Mucosa of descending colon (tissue), 3 donors: ENCODE measurements at regions not wholly inside any gene's neighbourhood (a gene's known extent, or its start where the extent isn't known, plus 50 kb on each side); places are given as distances from the start of the nearest gene placed in this dataset.
"Not testable (repeated sequence)": the region's sequence is repeated elsewhere in the genome, so short reads cannot be mapped to it uniquely, and the experiment has no call there.

Source experiments
- ATAC-seq: fragments of 200-7000 bp; cut with Tn5 transposase; one replicate; pipeline ENCODE4 v1.9.1; 2020; ENCODE audit warnings: mild to moderate bottlenecking, moderate library complexity
- DNase-seq, 3 donors: peaks; one replicate each; pipeline ENCODE4 v3.0.0-alpha.2; 2020
- H3K36me3 ChIP-seq: fragments of 200-600 bp; one replicate; pipeline ENCODE4 v1.8.0; 2021; ENCODE audit warnings: low read depth, mild to moderate bottlenecking
- H3K4me1 ChIP-seq: fragments of 200-600 bp; one replicate; pipeline ENCODE4 v1.8.0; 2021; ENCODE audit warnings: low read depth, mild to moderate bottlenecking
- H3K4me3 ChIP-seq: fragments of 200-600 bp; one replicate; pipeline ENCODE4 v1.8.0; 2021; ENCODE audit warnings: mild to moderate bottlenecking
- H3K9me3 ChIP-seq: fragments of 200-600 bp; one replicate; pipeline ENCODE4 v1.8.0; 2021; ENCODE audit warnings: mild to moderate bottlenecking
- CTCF ChIP-seq: fragments of 200-600 bp; IDR thresholded peaks from one replicate; pipeline ENCODE4 v1.8.0; 2022; ENCODE audit warnings: antibody characterized with exemption, mild to moderate bottlenecking
- intact Hi-C, 2 donors: fragments of 100-400 bp; cut with DNase I in 1 of 2; cut with micrococcal nuclease in 1 of 2; formaldehyde crosslinking; loops; one replicate each; pipeline versions ENCODE4 v1.11.0 to v1.11.1; 2022; cut with DNase I, micrococcal nuclease
- donor health status: DM: no; HTN: no; CAD: no; lungs with moderate emphysema.
- donor health status: DM: no; HTN: no; CAD: no.
- donor health status: DM: no; HTN: yes; CAD: no.

DNA sequence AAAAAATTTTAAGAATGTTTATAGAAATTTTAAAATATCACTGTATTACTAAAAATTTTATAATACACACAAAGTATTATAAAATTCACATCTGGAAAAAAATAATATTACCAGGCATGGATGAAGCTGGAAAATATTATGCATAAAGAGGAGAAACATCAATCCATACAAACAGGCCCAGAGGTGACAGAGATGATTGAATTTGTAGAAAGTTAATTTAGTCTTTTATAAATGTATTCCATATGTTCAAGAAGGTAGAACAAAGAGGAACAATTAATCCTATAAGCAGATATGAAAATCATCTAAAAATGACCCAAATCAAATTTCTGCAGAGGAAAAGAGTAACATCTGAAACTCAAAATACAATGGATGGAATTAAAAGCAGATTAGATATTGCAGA lies 605.2 kb upstream of the CELF4 start:
- intact Hi-C loops, result no loop called here
- peaks cover 9% of the 10 kb centered on the region for H3K9me3 ChIP-seq
- DNase-seq (no peak), ATAC-seq (no peak)
- H3K4me1 ChIP-seq, result no peaks in the 10 kb centered on the region
- no peak overlapping the region for H3K4me3 ChIP-seq
- no peak for TF ChIP-seq CTCF
- H3K36me3 ChIP-seq, result no peaks in the 10 kb centered on the region

- H3K4me3 ChIP-seq, result no peak overlapping the region
- ATAC-seq, result no peak
- DNase-seq, result no peak
- peaks cover 25% of the 10 kb centered on the region for H3K9me3 ChIP-seq
- intact Hi-C loops, result no loop called here
- no peaks in the 10 kb centered on the region for H3K4me1 ChIP-seq
- no peak for TF ChIP-seq CTCF
- no peaks in the 10 kb centered on the region for H3K36me3 ChIP-seq
Observed at GRCh38 chr18:38167623-38168022, 602.0 kb upstream of the CELF4 start.

- DNase-seq, H3K36me3 ChIP-seq, H3K4me3 ChIP-seq, H3K4me1 ChIP-seq, ATAC-seq, intact Hi-C loops: not testable (repeated sequence)
- peaks cover 38% of the 10 kb centered on the region for H3K9me3 ChIP-seq
Observed at GRCh38 chr18:38153116-38153515, 587.5 kb upstream of the CELF4 start.

GRCh38 chr18:38116716-38117115 lies 551.1 kb upstream of the CELF4 start:
- no peak for ATAC-seq
- intact Hi-C loops, result no loop called here

GRCh38 chr18:38115201-38115600 lies 549.6 kb upstream of the CELF4 start:
- DNase-seq, result no peak
- no peak for ATAC-seq
- H3K9me3 ChIP-seq, result peaks cover 21% of the 10 kb centered on the region
- no peak for TF ChIP-seq CTCF
- H3K36me3 ChIP-seq, result no peaks in the 10 kb centered on the region
- H3K4me3 ChIP-seq, result no peak overlapping the region
- intact Hi-C loops, result no loop called here
- H3K4me1 ChIP-seq, result no peaks in the 10 kb centered on the region

More at GRCh38 chr18:38116716-38117115, 551.1 kb upstream of the CELF4 start:
- Histone ChIP-seq H3K4me3 (no peak overlapping the region), H3K36me3 (no peaks in the 10 kb centered on the region), H3K9me3 (peaks cover 17% of the 10 kb centered on the region), H3K4me1 (no peaks in the 10 kb centered on the region)
- DNase-seq, result no peak
- TF ChIP-seq CTCF, result no peak

- peaks cover 17% of the 10 kb centered on the region for H3K9me3 ChIP-seq
- intact Hi-C loops, result no loop called here
- no peak for ATAC-seq
- DNase-seq, result no peak
- TF ChIP-seq CTCF, result no peak
- H3K4me1 ChIP-seq, result no peaks in the 10 kb centered on the region
- no peak overlapping the region for H3K4me3 ChIP-seq
- no peaks in the 10 kb centered on the region for H3K36me3 ChIP-seq
Observed at GRCh38 chr18:38087538-38087937, 521.9 kb upstream of the CELF4 start.
